MCF 10A (cell line): ENCODE measurements at regions not wholly inside any gene's neighbourhood (a gene's known extent, or its start where the extent isn't known, plus 50 kb on each side); places are given as distances from the start of the nearest gene placed in this dataset.

Source experiments
- BruUV-seq: library from RNA; stranded (reverse); fragments of 400-500 nt; replicated peaks from 2 replicates; lab custom pipeline; 2021; lab: Mats Ljungman, UMichigan
- CTCF ChIA-PET: fragments of 300-600 bp; sonication (Branson Sonifier 250); formaldehyde crosslinking; extraction: SDS; loops from one replicate; lab custom pipeline; 2021; ENCODE audit warnings: antibody characterized with exemption, inconsistent platforms; lab: Yijun Ruan, JAX
- POLR2A ChIA-PET: fragments of 300-600, 350-650 bp; sonication (Branson Sonifier 250); formaldehyde crosslinking; extraction: SDS; loops from one replicate; lab custom pipeline; 2020; ENCODE audit warnings: antibody characterized with exemption, inconsistent platforms; lab: Yijun Ruan, JAX
- DNase-seq: peaks from one replicate; pipeline ENCODE4 v3.0.0-alpha.2; 2018; ENCODE audit not compliant: unreplicated experiment
- H3K27ac Mint-ChIP-seq: one replicate; pipeline ENCODE4 v1.8.0; 2022; ENCODE audit warnings: mild to moderate bottlenecking, low read depth, mixed read lengths; ENCODE audit not compliant: unreplicated experiment
- H3K27me3 Mint-ChIP-seq: one replicate; pipeline ENCODE4 v1.8.0; 2022; ENCODE audit warnings: mixed read lengths; ENCODE audit not compliant: insufficient read depth, unreplicated experiment
- H3K36me3 Mint-ChIP-seq: one replicate; pipeline ENCODE4 v1.8.0; 2022; ENCODE audit warnings: mild to moderate bottlenecking, moderate library complexity, mixed read lengths; ENCODE audit not compliant: insufficient read depth, unreplicated experiment
- H3K4me1 Mint-ChIP-seq: one replicate; pipeline ENCODE4 v1.8.0; 2022; ENCODE audit warnings: mixed read lengths; ENCODE audit not compliant: insufficient read depth, unreplicated experiment
- H3K4me3 Mint-ChIP-seq: one replicate; pipeline ENCODE4 v1.8.0; 2022; ENCODE audit warnings: mild to moderate bottlenecking, moderate library complexity, mixed read lengths; ENCODE audit not compliant: unreplicated experiment
- H3K9me3 Mint-ChIP-seq: one replicate; pipeline ENCODE4 v1.8.0; 2022; ENCODE audit warnings: mixed read lengths; ENCODE audit not compliant: unreplicated experiment
- intact Hi-C: fragments of 100-400 bp; cut with micrococcal nuclease; formaldehyde crosslinking; loops from 2 replicates; pipeline ENCODE4 v1.14.1; 2022
- TF ChIP-seq, protein P1 (sequence below): fragments of 200-600 bp; IDR thresholded peaks from one replicate; pipeline ENCODE4 v1.8.0; 2022; ENCODE audit warnings: antibody characterized with exemption, mild to moderate bottlenecking; ENCODE audit not compliant: unreplicated experiment

DNA sequence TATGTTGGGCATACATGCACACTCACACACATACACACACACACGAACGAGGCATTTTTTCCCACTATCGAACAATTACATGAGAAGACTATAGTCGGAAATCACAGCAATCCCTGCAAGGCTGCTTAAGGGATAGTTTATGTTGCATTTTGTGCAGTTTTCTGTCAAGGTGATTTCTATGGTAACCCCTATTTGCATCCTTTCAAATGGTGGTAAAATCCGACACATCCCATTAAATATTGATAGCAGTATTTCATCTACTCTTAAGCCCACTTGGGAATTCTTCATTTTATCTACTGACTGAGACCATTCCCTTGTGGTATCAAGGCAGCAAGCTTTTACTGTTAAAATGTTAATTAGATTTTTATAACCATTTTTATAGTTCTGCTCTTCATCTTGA is 457.8 kb downstream of the HACE1 start:
- CTCF ChIA-PET, result no interaction called here
- DNase-seq, result no peak
- no peak overlapping the region for H3K27ac Mint-ChIP-seq
- POLR2A ChIA-PET, result no interaction called here
- TF ChIP-seq, protein P1, sequence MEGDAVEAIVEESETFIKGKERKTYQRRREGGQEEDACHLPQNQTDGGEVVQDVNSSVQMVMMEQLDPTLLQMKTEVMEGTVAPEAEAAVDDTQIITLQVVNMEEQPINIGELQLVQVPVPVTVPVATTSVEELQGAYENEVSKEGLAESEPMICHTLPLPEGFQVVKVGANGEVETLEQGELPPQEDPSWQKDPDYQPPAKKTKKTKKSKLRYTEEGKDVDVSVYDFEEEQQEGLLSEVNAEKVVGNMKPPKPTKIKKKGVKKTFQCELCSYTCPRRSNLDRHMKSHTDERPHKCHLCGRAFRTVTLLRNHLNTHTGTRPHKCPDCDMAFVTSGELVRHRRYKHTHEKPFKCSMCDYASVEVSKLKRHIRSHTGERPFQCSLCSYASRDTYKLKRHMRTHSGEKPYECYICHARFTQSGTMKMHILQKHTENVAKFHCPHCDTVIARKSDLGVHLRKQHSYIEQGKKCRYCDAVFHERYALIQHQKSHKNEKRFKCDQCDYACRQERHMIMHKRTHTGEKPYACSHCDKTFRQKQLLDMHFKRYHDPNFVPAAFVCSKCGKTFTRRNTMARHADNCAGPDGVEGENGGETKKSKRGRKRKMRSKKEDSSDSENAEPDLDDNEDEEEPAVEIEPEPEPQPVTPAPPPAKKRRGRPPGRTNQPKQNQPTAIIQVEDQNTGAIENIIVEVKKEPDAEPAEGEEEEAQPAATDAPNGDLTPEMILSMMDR, result no peak
- peaks cover 6% of the 10 kb centered on the region for H3K4me1 Mint-ChIP-seq
- no peaks in the 10 kb centered on the region for H3K9me3 Mint-ChIP-seq
- intact Hi-C loops, result no loop called here
- no peaks in the 10 kb centered on the region for H3K36me3 Mint-ChIP-seq
- BruUV-seq, result no TSS peak
- H3K27me3 Mint-ChIP-seq, result no peaks in the 10 kb centered on the region
- no peak overlapping the region for H3K4me3 Mint-ChIP-seq

DNA sequence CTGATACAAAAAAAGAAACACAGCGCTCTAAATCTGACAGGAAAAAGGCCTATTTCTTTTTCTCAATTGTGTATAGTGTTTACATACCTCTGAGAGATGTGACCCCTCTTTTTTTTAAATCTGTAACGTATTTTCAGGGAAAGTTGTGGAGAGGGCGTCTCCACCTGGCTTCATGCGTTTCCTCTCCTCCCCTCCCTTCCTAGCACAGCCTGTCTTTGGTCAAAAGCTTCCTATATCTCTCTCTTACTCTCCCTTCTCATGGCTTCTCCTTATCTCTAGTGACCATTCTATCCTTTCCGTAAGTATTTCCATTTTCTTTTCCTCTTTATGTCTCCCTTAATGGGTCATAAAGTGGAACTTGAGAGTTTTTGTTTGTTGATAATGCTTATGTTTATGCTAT is 458.9 kb downstream of the HACE1 start:
- no peak overlapping the region for H3K27ac Mint-ChIP-seq
- H3K9me3 Mint-ChIP-seq, result no peaks in the 10 kb centered on the region
- POLR2A ChIA-PET, result interaction anchor here (0.6 to 1.1 kb wide), 2 partner anchors 9 to 1270 kb away, joined by 3 read pairs; no protein-coding TSS in a partner anchor
- H3K27me3 Mint-ChIP-seq, result no peaks in the 10 kb centered on the region
- BruUV-seq, result no TSS peak
- intact Hi-C loops, result no loop called here
- CTCF ChIA-PET, result no interaction called here
- no peaks in the 10 kb centered on the region for H3K36me3 Mint-ChIP-seq
- H3K4me3 Mint-ChIP-seq, result no peak overlapping the region
- TF ChIP-seq, protein P1, result no peak
- peaks cover 6% of the 10 kb centered on the region for H3K4me1 Mint-ChIP-seq
- no peak for DNase-seq

DNA sequence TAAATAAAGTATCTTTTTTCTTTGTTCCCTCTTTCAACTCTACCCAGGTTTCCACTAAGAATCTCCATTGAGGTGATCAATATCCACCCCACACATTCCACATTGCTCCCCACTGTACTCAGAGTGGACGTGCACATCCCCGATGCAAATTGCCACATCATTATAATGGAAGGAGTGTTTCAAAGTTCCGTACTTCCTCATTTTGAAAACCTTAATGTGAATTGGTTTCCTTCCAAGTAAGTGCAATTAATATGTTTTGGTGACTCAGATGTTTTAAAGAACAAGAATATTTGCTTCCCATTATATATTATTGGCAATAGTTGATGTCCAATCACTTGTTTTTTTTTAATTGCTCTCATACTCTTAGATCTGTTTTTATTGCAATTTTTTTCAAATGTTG is 463.6 kb downstream of the HACE1 start:
- CTCF ChIA-PET, result no interaction called here
- intact Hi-C loops, result no loop called here
- H3K36me3 Mint-ChIP-seq, result no peaks in the 10 kb centered on the region
- H3K27me3 Mint-ChIP-seq, result no peaks in the 10 kb centered on the region
- peaks cover 5% of the 10 kb centered on the region for H3K4me1 Mint-ChIP-seq
- no peak overlapping the region for H3K4me3 Mint-ChIP-seq
- no peak for DNase-seq
- no peaks in the 10 kb centered on the region for H3K9me3 Mint-ChIP-seq
- no peak overlapping the region for H3K27ac Mint-ChIP-seq
- TF ChIP-seq, protein P1, result no peak
- BruUV-seq, result no TSS peak
- POLR2A ChIA-PET, result interaction anchor here (0.5 to 1.1 kb wide), 2 partner anchors 64 to 583 kb away, joined by 3 to 5 read pairs; no protein-coding TSS in a partner anchor

DNA sequence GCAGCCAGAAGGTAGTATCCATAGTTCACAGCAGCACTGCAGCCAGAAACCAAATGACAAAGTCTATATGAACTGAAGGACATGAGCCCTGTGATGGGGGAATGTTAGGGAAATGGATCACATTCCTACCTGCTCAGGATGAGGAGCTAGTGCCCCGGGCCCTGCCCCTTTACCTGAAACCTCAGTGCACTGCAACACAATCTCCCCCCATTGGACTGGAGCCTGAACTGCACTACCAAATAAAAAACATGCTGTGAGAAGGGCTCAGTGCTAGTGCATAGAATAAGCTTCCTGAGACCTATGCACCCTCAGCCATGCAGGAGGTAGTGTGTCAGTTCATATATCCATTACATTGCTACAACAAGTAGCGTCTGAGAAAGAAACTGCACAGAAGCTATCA is 477.8 kb downstream of the HACE1 start:
- BruUV-seq, result no TSS peak
- TF ChIP-seq, protein P1, result no peak
- Mint-ChIP-seq H3K9me3 (no peaks in the 10 kb centered on the region), H3K36me3 (no peaks in the 10 kb centered on the region), H3K27me3 (no peaks in the 10 kb centered on the region), H3K4me3 (no peak overlapping the region), H3K27ac (no peak overlapping the region), H3K4me1 (no peaks in the 10 kb centered on the region)
- ChIA-PET POLR2A (no interaction called here), CTCF (no interaction called here)
- no peak for DNase-seq
- intact Hi-C loops, result no loop called here
